IMR-90 (cell line): ENCODE measurements at regions not wholly inside any gene's neighbourhood (a gene's known extent, or its start where the extent isn't known, plus 50 kb on each side); places are given as distances from the start of the nearest gene placed in this dataset.

Source experiments
- ATAC-seq: fragments of 200-7000 bp; cut with Tn5 transposase; 2 replicates; pipeline ENCODE4 v1.9.1; 2020; ENCODE audit warnings: low read depth, mild to moderate bottlenecking, moderate library complexity
- BruUV-seq: library from RNA; stranded (reverse); fragments of 400-500 nt; replicated peaks from 2 replicates; lab custom pipeline; 2021; lab: Mats Ljungman, UMichigan
- CTCF ChIA-PET: fragments of 300-600 bp; formaldehyde crosslinking; extraction: SDS; loops from one replicate; lab custom pipeline; 2021; ENCODE audit warnings: antibody characterized with exemption; lab: Yijun Ruan, JAX
- POLR2A ChIA-PET: fragments of 300-600 bp; sonication (Branson Sonifier 250); formaldehyde crosslinking; loops from one replicate; lab custom pipeline; 2022; ENCODE audit warnings: antibody characterized with exemption; ENCODE audit not compliant: unreplicated experiment; lab: Charles Lee
- DNase-seq: peaks from one replicate; pipeline ENCODE4 v3.0.0; 2013
- H2AFZ ChIP-seq: replicated peaks from 2 replicates; pipeline ENCODE3; 2013; ENCODE audit warnings: low read length, mild to moderate bottlenecking; ENCODE audit not compliant: poor library complexity
- H2AK5ac ChIP-seq: 2 replicates; pipeline ENCODE4 v1.6.1; 2013; ENCODE audit warnings: low read depth, low read length, inconsistent platforms
- H2AK9ac ChIP-seq: replicated peaks from 2 replicates; pipeline ENCODE3; 2013; ENCODE audit warnings: mild to moderate bottlenecking, low read depth, low read length, moderate library complexity; ENCODE audit not compliant: poor library complexity
- H2BK120ac ChIP-seq: 2 replicates; pipeline ENCODE4 v1.6.1; 2013; ENCODE audit warnings: low read depth, low read length, inconsistent platforms
- H2BK15ac ChIP-seq: 3 replicates; pipeline ENCODE4 v1.6.1; 2013; ENCODE audit warnings: low read depth, low read length, inconsistent platforms
- H2BK20ac ChIP-seq: 2 replicates; pipeline ENCODE4 v1.6.1; 2013; ENCODE audit warnings: low read depth, mild to moderate bottlenecking, inconsistent platforms, low read length, moderate library complexity
- H2BK5ac ChIP-seq: 2 replicates; pipeline ENCODE4 v1.6.1; 2013; ENCODE audit warnings: mild to moderate bottlenecking, low read depth, low read length, inconsistent platforms; ENCODE audit not compliant: poor library complexity, severe bottlenecking
- H3K14ac ChIP-seq: replicated peaks from 2 replicates; pipeline ENCODE4 v1.6.1; 2013; ENCODE audit warnings: low read depth, low read length, inconsistent platforms
- H3K18ac ChIP-seq: 2 replicates; pipeline ENCODE4 v1.6.1; 2013; ENCODE audit warnings: low read depth, low read length, control low read depth
- H3K23ac ChIP-seq: 2 replicates; pipeline ENCODE4 v1.6.1; 2013; ENCODE audit warnings: low read depth, low read length, inconsistent platforms
- H3K27ac ChIP-seq: 2 replicates; pipeline ENCODE4 v1.5.1; 2013; ENCODE audit warnings: mild to moderate bottlenecking, control low read depth, low read length; ENCODE audit not compliant: insufficient read depth
- H3K27me3 ChIP-seq: 2 replicates; pipeline ENCODE4 v1.6.1; 2013; ENCODE audit warnings: low read length; ENCODE audit not compliant: control insufficient read depth, insufficient read depth
- H3K36me3 ChIP-seq: 2 replicates; pipeline ENCODE4 v1.6.1; 2013; ENCODE audit warnings: low read length, mixed read lengths; ENCODE audit not compliant: control insufficient read depth, insufficient read depth
- H3K4ac ChIP-seq: 2 replicates; pipeline ENCODE4 v1.6.1; 2013; ENCODE audit warnings: low read depth, low read length, inconsistent platforms
- H3K4me1 ChIP-seq: 2 replicates; pipeline ENCODE4 v1.6.1; 2013; ENCODE audit warnings: low read length, mixed read lengths; ENCODE audit not compliant: control insufficient read depth, insufficient read depth
- H3K4me2 ChIP-seq: 2 replicates; pipeline ENCODE4 v1.6.1; 2013; ENCODE audit warnings: low read depth, mild to moderate bottlenecking, control low read depth, low read length, moderate library complexity
- H3K4me3 ChIP-seq: 2 replicates; pipeline ENCODE4 v1.5.1; 2013; ENCODE audit warnings: low read depth, mild to moderate bottlenecking, control low read depth, low read length, moderate library complexity; ENCODE audit not compliant: insufficient read depth
- H3K56ac ChIP-seq: 2 replicates; pipeline ENCODE4 v1.6.1; 2013; ENCODE audit warnings: low read length, inconsistent platforms; ENCODE audit not compliant: insufficient read depth; ENCODE audit errors: extremely low read depth
- H3K79me1 ChIP-seq, 2 experiments: 2 replicates each; pipeline ENCODE4 v1.6.1; 2013; ENCODE audit warnings: low read length in 2 of 2, inconsistent platforms in 1 of 2, low read depth in 1 of 2
- H3K9ac ChIP-seq: 2 replicates; pipeline ENCODE4 v1.6.1; 2013; ENCODE audit warnings: low read depth, low read length, control low read depth
- H3K9me1 ChIP-seq: 2 replicates; pipeline ENCODE4 v1.6.1; 2013; ENCODE audit warnings: low read length, inconsistent platforms; ENCODE audit not compliant: insufficient read depth
- H3K9me3 ChIP-seq: 2 replicates; pipeline ENCODE4 v1.6.1; 2013; ENCODE audit warnings: low read length; ENCODE audit not compliant: control insufficient read depth, insufficient read depth
- H4K20me1 ChIP-seq: 2 replicates; pipeline ENCODE4 v1.6.1; 2013; ENCODE audit warnings: low read length, inconsistent platforms; ENCODE audit not compliant: insufficient read depth
- H4K5ac ChIP-seq: 2 replicates; pipeline ENCODE4 v1.6.1; 2013; ENCODE audit warnings: mild to moderate bottlenecking, low read depth, low read length, control low read depth
- H4K8ac ChIP-seq, 2 experiments: 2 replicates each; pipeline ENCODE4 v1.6.1; 2013; ENCODE audit warnings: low read depth in 2 of 2, low read length in 2 of 2, control low read depth in 1 of 2, inconsistent platforms in 1 of 2
- H4K91ac ChIP-seq: 2 replicates; pipeline ENCODE4 v1.6.1; 2013; ENCODE audit warnings: low read depth, low read length, inconsistent platforms; ENCODE audit not compliant: insufficient read depth
- BHLHE40 ChIP-seq: fragments of 150-350 bp; IDR thresholded peaks from 2 replicates; pipeline ENCODE4 v1.6.1; 2016; ENCODE audit warnings: mild to moderate bottlenecking, low read depth, low read length
- CEBPB ChIP-seq: IDR thresholded peaks from 2 replicates; pipeline ENCODE4 v1.6.1; 2012; ENCODE audit warnings: low read depth, low read length, improper control_type of control experiment
- CHD1 ChIP-seq: IDR thresholded peaks from 2 replicates; pipeline ENCODE4 v1.6.1; 2012; ENCODE audit warnings: low read depth, low read length, improper control_type of control experiment
- FOS ChIP-seq: fragments of 150-350 bp; IDR thresholded peaks from 2 replicates; pipeline ENCODE4 v1.6.1; 2016; ENCODE audit warnings: low read depth, low read length
- MAFK ChIP-seq: IDR thresholded peaks from 2 replicates; pipeline ENCODE4 v1.6.1; 2012; ENCODE audit warnings: low read depth, low read length, improper control_type of control experiment
- MAZ ChIP-seq: IDR thresholded peaks from 2 replicates; pipeline ENCODE4 v1.6.1; 2012; ENCODE audit warnings: low read depth, mild to moderate bottlenecking, low read length, improper control_type of control experiment, moderate library complexity, borderline replicate concordance
- MXI1 ChIP-seq: IDR thresholded peaks from 2 replicates; pipeline ENCODE4 v1.6.1; 2012; ENCODE audit warnings: low read depth, mild to moderate bottlenecking, low read length, moderate library complexity, borderline replicate concordance
- NFE2L2 ChIP-seq: fragments of 150-350 bp; IDR thresholded peaks from 2 replicates; pipeline ENCODE4 v1.6.1; 2016; ENCODE audit warnings: low read depth, mild to moderate bottlenecking, low read length
- POLR2A ChIP-seq: IDR thresholded peaks from 2 replicates; pipeline ENCODE4 v1.6.1; 2012; ENCODE audit warnings: mild to moderate bottlenecking, low read depth, low read length
- RAD21 ChIP-seq: IDR thresholded peaks from 2 replicates; pipeline ENCODE4 v1.6.1; 2012; ENCODE audit warnings: low read length, improper control_type of control experiment
- RCOR1 ChIP-seq: IDR thresholded peaks from 2 replicates; pipeline ENCODE4 v1.6.1; 2012; ENCODE audit warnings: mild to moderate bottlenecking, low read length, improper control_type of control experiment; ENCODE audit not compliant: insufficient replicate concordance
- RFX5 ChIP-seq: IDR thresholded peaks from 2 replicates; pipeline ENCODE4 v1.8.0; 2012; ENCODE audit warnings: low read depth, mild to moderate bottlenecking, low read length, moderate library complexity
- SMC3 ChIP-seq: fragments of 150-350 bp; IDR thresholded peaks from 2 replicates; pipeline ENCODE4 v1.6.1; 2016; ENCODE audit warnings: low read depth, mild to moderate bottlenecking, antibody characterized with exemption, low read length, moderate library complexity
- WGBS, 2 experiments: methylation state at CpG; one replicate each; pipeline versions ENCODE4 v1.1.5 to v1.1.7; 2013; ENCODE audit warnings: missing lambda C conversion rate in 2 of 2; ENCODE audit not compliant: insufficient read length in 1 of 2; ENCODE audit errors: extremely low coverage in 2 of 2; 5-methylcytosine and 5-hydroxymethylcytosine counted together
- dilution Hi-C: fragments of 300-500 bp; cut with HindIII; formaldehyde crosslinking; loops from one replicate; pipeline ENCODE4 v1.14.3; 2018; ENCODE audit warnings: low sequenced_read_pairs; ENCODE audit not compliant: unreplicated experiment
- in situ Hi-C: fragments of 300-500 bp; cut with MboI; formaldehyde crosslinking; loops from 3 replicates; pipeline ENCODE4 v1.14.3; 2019; ENCODE audit warnings: low sequenced_read_pairs, inconsistent platforms, mixed read lengths
- intact Hi-C: fragments of 100-400 bp; cut with micrococcal nuclease; formaldehyde crosslinking; loops from 2 replicates; pipeline ENCODE4 v1.10.0; 2022
- TF ChIP-seq, protein P1 (sequence below): fragments of 150-350 bp; IDR thresholded peaks from 2 replicates; pipeline ENCODE4 v1.6.1; 2016; ENCODE audit warnings: low read depth, mild to moderate bottlenecking, low read length, moderate library complexity, borderline replicate concordance
- TF ChIP-seq, protein P2 (sequence below): fragments of 150-350 bp; IDR thresholded peaks from 2 replicates; pipeline ENCODE4 v1.6.1; 2017; ENCODE audit warnings: mild to moderate bottlenecking, antibody characterized with exemption, low read length, low read depth
- TF ChIP-seq, protein P3 (sequence below): conservative IDR thresholded peaks from 2 replicates; pipeline ENCODE4 v1.5.1; 2012; ENCODE audit warnings: mild to moderate bottlenecking, low read depth, low read length, improper control_type of control experiment

DNA sequence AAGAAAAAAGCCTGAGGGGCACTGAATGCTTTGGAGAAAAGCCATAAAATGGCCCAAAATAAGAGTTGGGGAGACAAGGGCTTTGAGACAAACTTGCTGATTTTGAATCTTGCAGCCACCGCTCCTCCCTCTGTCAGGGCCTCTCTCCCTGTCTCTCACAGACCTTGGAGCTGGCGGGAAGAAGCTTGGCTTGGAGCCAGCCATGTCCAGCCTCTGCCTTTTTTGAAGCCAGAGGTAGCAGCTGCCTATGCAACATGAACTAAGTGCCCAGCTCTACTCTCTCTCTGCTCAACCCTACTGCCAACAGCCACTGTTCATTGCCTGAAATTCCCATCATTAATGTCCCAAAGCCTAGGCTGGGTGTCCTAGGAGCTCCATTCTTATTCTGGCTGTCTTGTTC lies 63.7 kb upstream of the CTNNBL1 start:
- no peak for TF ChIP-seq MAZ
- no peak for TF ChIP-seq CHD1
- TF ChIP-seq SMC3: no peak
- no peak for TF ChIP-seq FOS
- TF ChIP-seq POLR2A: no peak
- TF ChIP-seq MXI1: no peak
- no peak for TF ChIP-seq RFX5
- no peak for TF ChIP-seq MAFK
- no peak for TF ChIP-seq RCOR1
- no peak for TF ChIP-seq RAD21
- TF ChIP-seq, protein P1, sequence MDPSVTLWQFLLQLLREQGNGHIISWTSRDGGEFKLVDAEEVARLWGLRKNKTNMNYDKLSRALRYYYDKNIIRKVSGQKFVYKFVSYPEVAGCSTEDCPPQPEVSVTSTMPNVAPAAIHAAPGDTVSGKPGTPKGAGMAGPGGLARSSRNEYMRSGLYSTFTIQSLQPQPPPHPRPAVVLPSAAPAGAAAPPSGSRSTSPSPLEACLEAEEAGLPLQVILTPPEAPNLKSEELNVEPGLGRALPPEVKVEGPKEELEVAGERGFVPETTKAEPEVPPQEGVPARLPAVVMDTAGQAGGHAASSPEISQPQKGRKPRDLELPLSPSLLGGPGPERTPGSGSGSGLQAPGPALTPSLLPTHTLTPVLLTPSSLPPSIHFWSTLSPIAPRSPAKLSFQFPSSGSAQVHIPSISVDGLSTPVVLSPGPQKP: no peak
- TF ChIP-seq, protein P2, sequence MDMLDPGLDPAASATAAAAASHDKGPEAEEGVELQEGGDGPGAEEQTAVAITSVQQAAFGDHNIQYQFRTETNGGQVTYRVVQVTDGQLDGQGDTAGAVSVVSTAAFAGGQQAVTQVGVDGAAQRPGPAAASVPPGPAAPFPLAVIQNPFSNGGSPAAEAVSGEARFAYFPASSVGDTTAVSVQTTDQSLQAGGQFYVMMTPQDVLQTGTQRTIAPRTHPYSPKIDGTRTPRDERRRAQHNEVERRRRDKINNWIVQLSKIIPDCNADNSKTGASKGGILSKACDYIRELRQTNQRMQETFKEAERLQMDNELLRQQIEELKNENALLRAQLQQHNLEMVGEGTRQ: no peak
- no peak for TF ChIP-seq BHLHE40
- TF ChIP-seq CEBPB: no peak
- TF ChIP-seq, protein P3, sequence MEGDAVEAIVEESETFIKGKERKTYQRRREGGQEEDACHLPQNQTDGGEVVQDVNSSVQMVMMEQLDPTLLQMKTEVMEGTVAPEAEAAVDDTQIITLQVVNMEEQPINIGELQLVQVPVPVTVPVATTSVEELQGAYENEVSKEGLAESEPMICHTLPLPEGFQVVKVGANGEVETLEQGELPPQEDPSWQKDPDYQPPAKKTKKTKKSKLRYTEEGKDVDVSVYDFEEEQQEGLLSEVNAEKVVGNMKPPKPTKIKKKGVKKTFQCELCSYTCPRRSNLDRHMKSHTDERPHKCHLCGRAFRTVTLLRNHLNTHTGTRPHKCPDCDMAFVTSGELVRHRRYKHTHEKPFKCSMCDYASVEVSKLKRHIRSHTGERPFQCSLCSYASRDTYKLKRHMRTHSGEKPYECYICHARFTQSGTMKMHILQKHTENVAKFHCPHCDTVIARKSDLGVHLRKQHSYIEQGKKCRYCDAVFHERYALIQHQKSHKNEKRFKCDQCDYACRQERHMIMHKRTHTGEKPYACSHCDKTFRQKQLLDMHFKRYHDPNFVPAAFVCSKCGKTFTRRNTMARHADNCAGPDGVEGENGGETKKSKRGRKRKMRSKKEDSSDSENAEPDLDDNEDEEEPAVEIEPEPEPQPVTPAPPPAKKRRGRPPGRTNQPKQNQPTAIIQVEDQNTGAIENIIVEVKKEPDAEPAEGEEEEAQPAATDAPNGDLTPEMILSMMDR: no peak
- TF ChIP-seq NFE2L2: no peak

More for the DNA sequence above, 63.7 kb upstream of the CTNNBL1 start:
- no peaks in the 10 kb centered on the region for H3K9me1 ChIP-seq
- no peak overlapping the region for H2AK9ac ChIP-seq
- H4K20me1 ChIP-seq: no peaks in the 10 kb centered on the region
- H2AK5ac ChIP-seq: no peak overlapping the region
- BruUV-seq: no TSS peak
- no peak overlapping the region for H3K4me3 ChIP-seq
- no peak for ATAC-seq
- H3K27ac ChIP-seq: no peak overlapping the region
- H3K23ac ChIP-seq: no peak overlapping the region
- H4K8ac ChIP-seq: no peak overlapping the region
- H2AFZ ChIP-seq: no peak overlapping the region
- in situ Hi-C loops: no loop called here
- no peak overlapping the region for H3K9ac ChIP-seq
- no peak overlapping the region for H3K4ac ChIP-seq
- ChIA-PET POLR2A (no interaction called here), CTCF (no interaction called here)
- peaks cover 8% of the 10 kb centered on the region for H3K9me3 ChIP-seq
- H3K36me3 ChIP-seq: no peaks in the 10 kb centered on the region
- intact Hi-C loops: no loop called here
- H3K4me1 ChIP-seq: no peaks in the 10 kb centered on the region
- no peak overlapping the region for H4K91ac ChIP-seq
- no peak for DNase-seq
- H4K5ac ChIP-seq: no peak overlapping the region
- H3K79me1 ChIP-seq: no peaks in the 10 kb centered on the region
- H2BK20ac ChIP-seq: no peak overlapping the region
- dilution Hi-C loops: no loop called here
- WGBS, 2 experiments: no CpG with 5 or more reads among the region's 2 CpGs
- no peak overlapping the region for H3K14ac ChIP-seq
- H2BK120ac ChIP-seq: no peak overlapping the region
- H3K4me2 ChIP-seq: no peak overlapping the region
- H2BK15ac ChIP-seq: no peak overlapping the region
- peaks cover 21% of the 10 kb centered on the region for H3K27me3 ChIP-seq
- no peak overlapping the region for H3K18ac ChIP-seq
- no peak overlapping the region for H2BK5ac ChIP-seq
- no peak overlapping the region for H3K56ac ChIP-seq
